GM12878 (cell line): ENCODE measurements at regions not wholly inside any gene's neighbourhood (a gene's known extent, or its start where the extent isn't known, plus 50 kb on each side); places are given as distances from the start of the nearest gene placed in this dataset.

Experiments
- ATAC-seq: fragments of 200-7000 bp; cut with Tn5 transposase; 3 replicates; pipeline ENCODE4 v1.9.1; 2020; ENCODE audit warnings: mild to moderate bottlenecking, moderate library complexity
- BruUV-seq: library from RNA; stranded (reverse); fragments of 400-500 nt; replicated peaks from 2 replicates; lab custom pipeline; 2021; lab: Mats Ljungman, UMichigan
- CTCF ChIA-PET: fragments of 300-600 bp; sonication (Branson Sonifier 250); formaldehyde crosslinking; extraction: SDS; loops from one replicate; lab custom pipeline; 2021; ENCODE audit warnings: inconsistent platforms; lab: Yijun Ruan, JAX
- POLR2A ChIA-PET: fragments of 350-600 bp; formaldehyde crosslinking; extraction: SDS; loops from one replicate; lab custom pipeline; 2021; ENCODE audit warnings: inconsistent platforms; lab: Charles Lee
- RAD21 ChIA-PET: fragments of 300-600 bp; sonication (Branson Sonifier 250); formaldehyde crosslinking; loops from one replicate; lab custom pipeline; 2023; ENCODE audit warnings: antibody characterized with exemption; ENCODE audit not compliant: unreplicated experiment; lab: Charles Lee
- SMC1A ChIA-PET: fragments of 300-600 bp; sonication (Branson Sonifier 250); formaldehyde crosslinking; loops from one replicate; lab custom pipeline; 2023; ENCODE audit not compliant: unreplicated experiment, uncharacterized antibody; lab: Charles Lee
- DNase-seq: peaks from one replicate; pipeline ENCODE4 v3.0.0-alpha.2; 2011; ENCODE audit warnings: low read depth, low spot score
- FAIRE-seq: peaks from 3 replicates; lab custom pipeline; 2011; peaks lifted over from hg19 to GRCh38; lab: Jason Lieb, UNC
- H2AFZ ChIP-seq: 2 replicates; pipeline ENCODE4 v1.6.0; 2011; ENCODE audit warnings: low read depth, low read length, control low read depth; ENCODE audit not compliant: control insufficient read depth
- H3K27ac ChIP-seq: 2 replicates; pipeline ENCODE4 v1.5.1; 2011; ENCODE audit warnings: control low read depth; ENCODE audit not compliant: control insufficient read depth, insufficient read depth
- H3K27me3 ChIP-seq, 2 experiments: replicated peaks in 1 of 2; 2 replicates each; pipeline versions ENCODE4 v1.6.0 to v1.6.1; 2011; ENCODE audit warnings: low read length in 1 of 2; ENCODE audit not compliant: control insufficient read depth in 2 of 2, insufficient read depth in 2 of 2
- H3K36me3 ChIP-seq, 2 experiments: 2 replicates each; pipeline ENCODE4 v1.5.1; 2011; ENCODE audit warnings: low read length in 1 of 2; ENCODE audit not compliant: control insufficient read depth in 2 of 2, insufficient read depth in 2 of 2
- H3K4me1 ChIP-seq: 2 replicates; pipeline ENCODE4 v1.6.1; 2011; ENCODE audit warnings: mild to moderate bottlenecking, low read length, moderate library complexity, mixed read lengths; ENCODE audit not compliant: control insufficient read depth, insufficient read depth
- H3K4me2 ChIP-seq: 2 replicates; pipeline ENCODE4 v1.6.0; 2011; ENCODE audit warnings: control low read depth; ENCODE audit not compliant: control insufficient read depth, insufficient read depth
- H3K4me3 ChIP-seq: fragments of 200-600 bp; sonication (generic); 2 replicates; pipeline ENCODE4 v1.5.1; 2016
- H3K79me2 ChIP-seq: 2 replicates; pipeline ENCODE4 v1.6.0; 2011; ENCODE audit warnings: low read length; ENCODE audit not compliant: control insufficient read depth, insufficient read depth
- H3K9ac ChIP-seq: 2 replicates; pipeline ENCODE4 v1.8.0; 2011; ENCODE audit warnings: low read length, control low read depth, mixed read lengths; ENCODE audit not compliant: control insufficient read depth, insufficient read depth
- H3K9me3 ChIP-seq: replicated peaks from 3 replicates; pipeline ENCODE4 v1.5.1; 2011; ENCODE audit warnings: mild to moderate bottlenecking, low read length; ENCODE audit not compliant: control insufficient read depth, insufficient read depth
- H4K20me1 ChIP-seq: 2 replicates; pipeline ENCODE4 v1.6.0; 2011; ENCODE audit not compliant: control insufficient read depth, insufficient read depth
- ATF3 ChIP-seq: IDR thresholded peaks from 2 replicates; pipeline ENCODE4 v1.6.1; 2011; ENCODE audit warnings: low read depth, mild to moderate bottlenecking, low read length, moderate library complexity, borderline replicate concordance; ENCODE audit errors: extremely low read depth
- CHD1 ChIP-seq: IDR thresholded peaks from 2 replicates; pipeline ENCODE4 v1.6.1; 2012; ENCODE audit warnings: low read depth, low read length, improper control_type of control experiment
- MEF2B ChIP-seq: fragments of 450-650 bp; IDR thresholded peaks from 2 replicates; pipeline ENCODE4 v1.6.1; 2018; ENCODE audit warnings: mild to moderate bottlenecking, moderate library complexity; ENCODE audit not compliant: partially characterized antibody, poor library complexity, severe bottlenecking
- NR2C1 ChIP-seq: fragments of 450-650 bp; IDR thresholded peaks from 2 replicates; pipeline ENCODE4 v1.6.1; 2017; ENCODE audit warnings: antibody characterized with exemption, mild to moderate bottlenecking, moderate library complexity
- PBX3 ChIP-seq: IDR thresholded peaks from 2 replicates; pipeline ENCODE4 v1.6.1; 2011; ENCODE audit warnings: mild to moderate bottlenecking, low read depth, low read length, moderate library complexity; ENCODE audit not compliant: insufficient replicate concordance
- POLR2AphosphoS5 ChIP-seq: IDR thresholded peaks from 2 replicates; pipeline ENCODE4 v1.6.1; 2011; ENCODE audit warnings: mild to moderate bottlenecking, low read length, inconsistent platforms
- RAD21 ChIP-seq: IDR thresholded peaks from 2 replicates; pipeline ENCODE4 v1.6.1; 2011; ENCODE audit warnings: mild to moderate bottlenecking, low read depth, low read length, moderate library complexity; ENCODE audit not compliant: insufficient read depth
- RB1 ChIP-seq: fragments of 450-650 bp; formaldehyde crosslinking; IDR thresholded peaks from 2 replicates; pipeline ENCODE4 v1.6.1; 2017; ENCODE audit warnings: mild to moderate bottlenecking, borderline replicate concordance
- RUNX3 ChIP-seq: IDR thresholded peaks from 2 replicates; pipeline ENCODE4 v1.6.1; 2012; ENCODE audit warnings: low read length, inconsistent platforms
- SMC3 ChIP-seq: IDR thresholded peaks from 2 replicates; pipeline ENCODE4 v1.6.1; 2011; ENCODE audit warnings: low read length, improper control_type of control experiment, borderline replicate concordance
- ZNF274 ChIP-seq: IDR thresholded peaks from one replicate; pipeline ENCODE4 v1.8.0; 2011; ENCODE audit not compliant: insufficient read length, insufficient read depth
- ZNF622 ChIP-seq: fragments of 450-650 bp; IDR thresholded peaks from 2 replicates; pipeline ENCODE4 v1.6.1; 2017; ENCODE audit warnings: mild to moderate bottlenecking, inconsistent platforms
- WGBS: methylation state at CpG from one replicate; pipeline ENCODE4 v1.1.6; 2016; ENCODE audit warnings: low lambda C conversion rate; ENCODE audit not compliant: insufficient replicate concordance, insufficient coverage; ENCODE audit errors: missing lambda C conversion rate; 5-methylcytosine and 5-hydroxymethylcytosine counted together
- in situ Hi-C: fragments of 300-500 bp; cut with MboI; formaldehyde crosslinking; loops from 9 replicates; pipeline ENCODE4 v1.14.3; 2018; ENCODE audit warnings: mixed read lengths
- intact Hi-C: fragments of 100-400 bp; cut with micrococcal nuclease; formaldehyde crosslinking; loops from one replicate; pipeline ENCODE4 v1.14.2; 2022; ENCODE audit not compliant: unreplicated experiment

- DNase-seq (no peak), FAIRE-seq (no peak), ATAC-seq (no peak)
- Histone ChIP-seq H3K4me3 (no peak overlapping the region), H3K4me2 (no peak overlapping the region), H3K27me3 (no peaks in the 10 kb centered on the region), H3K9me3 (no peaks in the 10 kb centered on the region), H3K4me1 (no peaks in the 10 kb centered on the region), H3K27ac (no peak overlapping the region), H3K36me3 (no peaks in the 10 kb centered on the region), H3K9ac (no peak overlapping the region), H3K79me2 (no peaks in the 10 kb centered on the region), H4K20me1 (no peaks in the 10 kb centered on the region), H2AFZ (no peak overlapping the region)
- SMC1A ChIA-PET = no interaction called here
- no peak for TF ChIP-seq ZNF622
- no peak for TF ChIP-seq RAD21
- no peak for TF ChIP-seq RUNX3
- no peak for TF ChIP-seq RB1
- no peak for TF ChIP-seq NR2C1
- no peak for TF ChIP-seq MEF2B
- no peak for TF ChIP-seq POLR2AphosphoS5
- TF ChIP-seq PBX3 = no peak
- no peak for TF ChIP-seq SMC3
- no peak for TF ChIP-seq CHD1
- no peak for TF ChIP-seq ATF3
- TF ChIP-seq ZNF274 = no peak
- CTCF ChIA-PET = no interaction called here
- WGBS = 37% methylated on average over 3 of the region's 3 CpGs
- in situ Hi-C loops = no loop called here
- intact Hi-C loops = no loop called here
- POLR2A ChIA-PET = no interaction called here
- RAD21 ChIA-PET = no interaction called here
- BruUV-seq = no TSS peak
Observed at GRCh38 chr2:103386872-103387271, 625.0 kb downstream of the TMEM182 start.
